ENCODE measurements at regions not wholly inside any gene's neighbourhood (a gene's known extent, or its start where the extent isn't known, plus 50 kb on each side); places are given as distances from the start of the nearest gene placed in this dataset.

GRCh38 chr14:54135804-54136280, 179.2 kb upstream of the BMP4 start:
- no peak for DNase-seq (ENCODE audit: low read depth in 2 of 2)
- Histone ChIP-seq H3K4me3 (replicated peaks in 1 of 4; ENCODE audit: control extremely low read depth in 1 of 4, insufficient read depth in 1 of 4, low read depth in 3 of 4, low read length in 4 of 4) (no peak overlapping the region), H3K36me3 (ENCODE audit: control insufficient read depth, insufficient read depth, low read length) (no peaks in the 10 kb centered on the region), H3K27me3 (ENCODE audit: control insufficient read depth, insufficient read depth, low read length) (no peaks in the 10 kb centered on the region), H3K79me2 (ENCODE audit: control insufficient read depth, insufficient read depth, low read length) (no peaks in the 10 kb centered on the region), H3K9me3 (ENCODE audit: control insufficient read depth, insufficient read depth, low read depth, low read length) (no peaks in the 10 kb centered on the region), H2AFZ (ENCODE audit: low read length) (no peak overlapping the region), H4K20me1 (ENCODE audit: control insufficient read depth, extremely low read depth, insufficient read depth, low read length) (no peaks in the 10 kb centered on the region), H3K4me1 (ENCODE audit: control insufficient read depth, extremely low read depth, insufficient read depth, low read length) (no peaks in the 10 kb centered on the region), H3K9ac (ENCODE audit: insufficient read depth, low read length) (no peak overlapping the region), H3K4me2 (ENCODE audit: extremely low read depth, insufficient read depth, low read length) (no peak overlapping the region), H3K27ac (ENCODE audit: insufficient read depth, low read length) (no peak overlapping the region)
- no peak for TF ChIP-seq CTCF (conservative IDR thresholded peaks at IDR 0.05 in 1 of 2, IDR thresholded peaks at IDR 0.05 in 1 of 2; ENCODE audit: low read depth in 1 of 2, low read length in 2 of 2)
- no peak for TF ChIP-seq EZH2 (IDR thresholded peaks at IDR 0.05; ENCODE audit: low read length, missing control alignments)

GRCh38 chr14:54136894-54137613, 180.4 kb upstream of the BMP4 start:
- H3K79me2 ChIP-seq (ENCODE audit: control insufficient read depth, insufficient read depth, low read length) = no peaks in the 10 kb centered on the region
- H3K4me2 ChIP-seq (ENCODE audit: extremely low read depth, insufficient read depth, low read length) = no peak overlapping the region
- no peak overlapping the region for H3K27ac ChIP-seq (ENCODE audit: insufficient read depth, low read length)
- no peak for DNase-seq (ENCODE audit: low read depth in 2 of 2)
- no peak overlapping the region for H3K4me3 ChIP-seq (replicated peaks in 1 of 4; ENCODE audit: control extremely low read depth in 1 of 4, insufficient read depth in 1 of 4, low read depth in 3 of 4, low read length in 4 of 4)
- TF ChIP-seq CTCF (conservative IDR thresholded peaks at IDR 0.05 in 1 of 2, IDR thresholded peaks at IDR 0.05 in 1 of 2; ENCODE audit: low read depth in 1 of 2, low read length in 2 of 2) (no peak), EZH2 (IDR thresholded peaks at IDR 0.05; ENCODE audit: low read length, missing control alignments) (no peak)
- H3K9me3 ChIP-seq (ENCODE audit: control insufficient read depth, insufficient read depth, low read depth, low read length) = no peaks in the 10 kb centered on the region
- H3K27me3 ChIP-seq (ENCODE audit: control insufficient read depth, insufficient read depth, low read length) = no peaks in the 10 kb centered on the region
- H2AFZ ChIP-seq (ENCODE audit: low read length) = no peak overlapping the region
- no peaks in the 10 kb centered on the region for H3K36me3 ChIP-seq (ENCODE audit: control insufficient read depth, insufficient read depth, low read length)
- no peaks in the 10 kb centered on the region for H4K20me1 ChIP-seq (ENCODE audit: control insufficient read depth, extremely low read depth, insufficient read depth, low read length)
- H3K9ac ChIP-seq (ENCODE audit: insufficient read depth, low read length) = no peak overlapping the region
- no peaks in the 10 kb centered on the region for H3K4me1 ChIP-seq (ENCODE audit: control insufficient read depth, extremely low read depth, insufficient read depth, low read length)

- Histone ChIP-seq H3K9ac (ENCODE audit: insufficient read depth, low read length) (no peak overlapping the region), H3K4me1 (ENCODE audit: control insufficient read depth, extremely low read depth, insufficient read depth, low read length) (no peaks in the 10 kb centered on the region), H3K4me3 (replicated peaks in 1 of 4; ENCODE audit: control extremely low read depth in 1 of 4, insufficient read depth in 1 of 4, low read depth in 3 of 4, low read length in 4 of 4) (no peak overlapping the region), H3K36me3 (ENCODE audit: control insufficient read depth, insufficient read depth, low read length) (no peaks in the 10 kb centered on the region), H3K27ac (ENCODE audit: insufficient read depth, low read length) (no peak overlapping the region), H3K9me3 (ENCODE audit: control insufficient read depth, insufficient read depth, low read depth, low read length) (no peaks in the 10 kb centered on the region), H4K20me1 (ENCODE audit: control insufficient read depth, extremely low read depth, insufficient read depth, low read length) (no peaks in the 10 kb centered on the region), H2AFZ (ENCODE audit: low read length) (no peak overlapping the region), H3K27me3 (ENCODE audit: control insufficient read depth, insufficient read depth, low read length) (no peaks in the 10 kb centered on the region), H3K4me2 (ENCODE audit: extremely low read depth, insufficient read depth, low read length) (no peak overlapping the region), H3K79me2 (ENCODE audit: control insufficient read depth, insufficient read depth, low read length) (no peaks in the 10 kb centered on the region)
- no peak for DNase-seq (ENCODE audit: low read depth in 2 of 2)
- TF ChIP-seq EZH2 (IDR thresholded peaks at IDR 0.05; ENCODE audit: low read length, missing control alignments) (no peak), CTCF (conservative IDR thresholded peaks at IDR 0.05 in 1 of 2, IDR thresholded peaks at IDR 0.05 in 1 of 2; ENCODE audit: low read depth in 1 of 2, low read length in 2 of 2) (no peak)
Observed at GRCh38 chr14:54137614-54137961, 181.0 kb upstream of the BMP4 start.
